MM.1S (cell line): ENCODE measurements at regions not wholly inside any gene's neighbourhood (a gene's known extent, or its start where the extent isn't known, plus 50 kb on each side); places are given as distances from the start of the nearest gene placed in this dataset.

Experiments used
- CTCF ChIP-seq: fragments of 300-600 bp; sonication (generic); IDR thresholded peaks from 2 replicates; pipeline ENCODE4 v1.5.1; 2016; ENCODE audit warnings: antibody characterized with exemption, low read length, mixed read lengths
- EZH2 ChIP-seq: fragments of 300-600 bp; sonication (generic); optimal IDR thresholded peaks from 2 replicates; pipeline ENCODE3; 2017; ENCODE audit warnings: low read depth, mild to moderate bottlenecking, antibody characterized with exemption, low read length, mixed read lengths

GRCh38 chr7:156064971-156065386, 252.7 kb upstream of the SHH start:
- TF ChIP-seq CTCF (no peak), EZH2 (no peak)
